ENCODE measurements at regions not wholly inside any gene's neighbourhood (a gene's known extent, or its start where the extent isn't known, plus 50 kb on each side); places are given as distances from the start of the nearest gene placed in this dataset.

- H3K36me3 Mint-ChIP-seq (ENCODE audit: low read depth) = no peaks in the 10 kb centered on the region
- TF ChIP-seq CTCF (IDR thresholded peaks at IDR 0.05) = no peak
- no peak for DNase-seq (ENCODE audit: low spot score)
- H3K4me1 Mint-ChIP-seq (ENCODE audit: low read depth) = no peaks in the 10 kb centered on the region
- peaks cover 86% of the 10 kb centered on the region for H3K9me3 Mint-ChIP-seq (ENCODE audit: low read depth)
- no peak overlapping the region for H3K27ac Mint-ChIP-seq (ENCODE audit: unreplicated experiment)
- no peaks in the 10 kb centered on the region for H3K27me3 Mint-ChIP-seq (ENCODE audit: low read depth)
- H3K4me3 Mint-ChIP-seq (ENCODE audit: unreplicated experiment) = no peak overlapping the region
Observed at GRCh38 chr16:35687781-35688180, 2228.4 kb downstream of the TP53TG3F start.

GRCh38 chr16:35689764-35690163 is 2230.4 kb downstream of the TP53TG3F start:
- TF ChIP-seq CTCF (IDR thresholded peaks at IDR 0.05) = no peak
- Mint-ChIP-seq H3K27me3 (ENCODE audit: low read depth) (no peaks in the 10 kb centered on the region), H3K9me3 (ENCODE audit: low read depth) (peaks cover 98% of the 10 kb centered on the region), H3K36me3 (ENCODE audit: low read depth) (no peaks in the 10 kb centered on the region), H3K4me1 (ENCODE audit: low read depth) (no peaks in the 10 kb centered on the region), H3K27ac (ENCODE audit: unreplicated experiment) (no peak overlapping the region), H3K4me3 (ENCODE audit: unreplicated experiment) (no peak overlapping the region)
- DNase-seq (ENCODE audit: low spot score) = no peak

- H3K27ac Mint-ChIP-seq (ENCODE audit: unreplicated experiment) = no peak overlapping the region
- peaks cover 100% of the 10 kb centered on the region for H3K9me3 Mint-ChIP-seq (ENCODE audit: low read depth)
- no peaks in the 10 kb centered on the region for H3K36me3 Mint-ChIP-seq (ENCODE audit: low read depth)
- H3K4me1 Mint-ChIP-seq (ENCODE audit: low read depth) = no peaks in the 10 kb centered on the region
- no peak for DNase-seq (ENCODE audit: low spot score)
- TF ChIP-seq CTCF (IDR thresholded peaks at IDR 0.05) = no peak
- H3K4me3 Mint-ChIP-seq (ENCODE audit: unreplicated experiment) = no peak overlapping the region
- no peaks in the 10 kb centered on the region for H3K27me3 Mint-ChIP-seq (ENCODE audit: low read depth)
Observed at GRCh38 chr16:35690413-35690812, 2231.0 kb downstream of the TP53TG3F start.

- H3K36me3 Mint-ChIP-seq (ENCODE audit: low read depth) = no peaks in the 10 kb centered on the region
- no peak overlapping the region for H3K4me3 Mint-ChIP-seq (ENCODE audit: unreplicated experiment)
- no peaks in the 10 kb centered on the region for H3K4me1 Mint-ChIP-seq (ENCODE audit: low read depth)
- H3K9me3 Mint-ChIP-seq (ENCODE audit: low read depth) = peaks cover 98% of the 10 kb centered on the region
- no peaks in the 10 kb centered on the region for H3K27me3 Mint-ChIP-seq (ENCODE audit: low read depth)
- H3K27ac Mint-ChIP-seq (ENCODE audit: unreplicated experiment) = no peak overlapping the region
- DNase-seq (ENCODE audit: low spot score) = no peak
- TF ChIP-seq CTCF (IDR thresholded peaks at IDR 0.05) = no peak
Observed at GRCh38 chr16:35691057-35691456, 2231.6 kb downstream of the TP53TG3F start.

GRCh38 chr16:35692824-35693223 is 2233.4 kb downstream of the TP53TG3F start:
- Mint-ChIP-seq H3K27me3 (ENCODE audit: low read depth) (no peaks in the 10 kb centered on the region), H3K27ac (ENCODE audit: unreplicated experiment) (no peak overlapping the region), H3K4me3 (ENCODE audit: unreplicated experiment) (no peak overlapping the region), H3K9me3 (ENCODE audit: low read depth) (peaks cover 93% of the 10 kb centered on the region), H3K4me1 (ENCODE audit: low read depth) (no peaks in the 10 kb centered on the region), H3K36me3 (ENCODE audit: low read depth) (no peaks in the 10 kb centered on the region)
- DNase-seq (ENCODE audit: low spot score) = no peak
- TF ChIP-seq CTCF (IDR thresholded peaks at IDR 0.05) = no peak

Data from chondrocyte (in vitro differentiated cells).